Mammary epithelial cell (primary cell): ENCODE measurements at regions not wholly inside any gene's neighbourhood (a gene's known extent, or its start where the extent isn't known, plus 50 kb on each side); places are given as distances from the start of the nearest gene placed in this dataset.

Experiments
- CTCF ChIP-seq, 2 donors: IDR thresholded peaks in 1 of 2; conservative IDR thresholded peaks in 1 of 2; 2 replicates each; pipeline ENCODE4 v1.5.1; 2011 to 2012; ENCODE audit warnings: inconsistent platforms in 2 of 2, low read length in 2 of 2, mild to moderate bottlenecking in 2 of 2, control low read depth in 1 of 2, low read depth in 1 of 2; ENCODE audit not compliant: insufficient read depth in 1 of 2; ENCODE audit errors: extremely low read depth in 1 of 2
- EZH2 ChIP-seq: IDR thresholded peaks from 2 replicates; pipeline ENCODE4 v1.6.1; 2012; ENCODE audit warnings: low read length, inconsistent platforms, borderline replicate concordance

- TF ChIP-seq CTCF (conservative IDR thresholded peaks at IDR 0.05 in 1 of 2, IDR thresholded peaks at IDR 0.05 in 1 of 2; ENCODE audit: extremely low read depth in 1 of 2, insufficient read depth in 1 of 2, low read depth in 1 of 2, low read length in 2 of 2), result no peak
- TF ChIP-seq EZH2, result no peak
Measured at GRCh38 chr5:82413302-82414040, 135.3 kb upstream of the RPS23 start.
